Activated naive CD4-positive, alpha-beta T cell treated with anti-CD3 and anti-CD28 coated beads for 36 hours (primary cell): ENCODE measurements at regions not wholly inside any gene's neighbourhood (a gene's known extent, or its start where the extent isn't known, plus 50 kb on each side); places are given as distances from the start of the nearest gene placed in this dataset.

Experiments
- CTCF ChIA-PET: fragments of 350-600 bp; sonication (Branson Sonifier 250); formaldehyde crosslinking; loops from one replicate; lab custom pipeline; 2021; ENCODE audit warnings: antibody characterized with exemption; lab: Charles Lee
- DNase-seq: peaks from one replicate; pipeline ENCODE4 v3.0.0-alpha.2; 2020
- H3K27ac Mint-ChIP-seq: one replicate; pipeline ENCODE4 v1.8.0; 2021; ENCODE audit warnings: mild to moderate bottlenecking, mixed read lengths
- H3K27me3 Mint-ChIP-seq: one replicate; pipeline ENCODE4 v1.8.0; 2021; ENCODE audit warnings: low read depth, mixed read lengths
- H3K36me3 Mint-ChIP-seq: one replicate; pipeline ENCODE4 v1.8.0; 2021; ENCODE audit warnings: low read depth, mixed read lengths
- H3K4me1 Mint-ChIP-seq: one replicate; pipeline ENCODE4 v1.8.0; 2021; ENCODE audit warnings: low read depth, mixed read lengths
- H3K4me3 Mint-ChIP-seq: one replicate; pipeline ENCODE4 v1.8.0; 2021; ENCODE audit warnings: mild to moderate bottlenecking, moderate library complexity, mixed read lengths
- H3K9me3 Mint-ChIP-seq: one replicate; pipeline ENCODE4 v1.8.0; 2021; ENCODE audit warnings: mixed read lengths
- intact Hi-C: fragments of 100-400 bp; cut with micrococcal nuclease; formaldehyde crosslinking; loops from one replicate; pipeline ENCODE4 v1.15.1; 2023

GRCh38 chr11:71354394-71355105 lies 93.6 kb downstream of the DHCR7 start:
- H3K9me3 Mint-ChIP-seq, result no peaks in the 10 kb centered on the region
- intact Hi-C loops, result no loop called here
- H3K27ac Mint-ChIP-seq, result no peak overlapping the region
- H3K4me3 Mint-ChIP-seq, result no peak overlapping the region
- H3K4me1 Mint-ChIP-seq, result no peaks in the 10 kb centered on the region
- peaks cover 5% of the 10 kb centered on the region for H3K27me3 Mint-ChIP-seq
- CTCF ChIA-PET, result interaction anchor here (0.6 kb wide), 1 partner anchor 937 kb away, joined by 3 read pairs; no protein-coding TSS in a partner anchor
- no peaks in the 10 kb centered on the region for H3K36me3 Mint-ChIP-seq
- DNase-seq, result no peak

GRCh38 chr11:71352748-71353147 lies 95.4 kb downstream of the DHCR7 start:
- Mint-ChIP-seq H3K4me1 (no peaks in the 10 kb centered on the region), H3K4me3 (no peak overlapping the region), H3K27ac (no peak overlapping the region), H3K36me3 (no peaks in the 10 kb centered on the region), H3K9me3 (no peaks in the 10 kb centered on the region), H3K27me3 (peaks cover 6% of the 10 kb centered on the region)
- CTCF ChIA-PET, result no interaction called here
- DNase-seq, result no peak
- intact Hi-C loops, result no loop called here

DNA sequence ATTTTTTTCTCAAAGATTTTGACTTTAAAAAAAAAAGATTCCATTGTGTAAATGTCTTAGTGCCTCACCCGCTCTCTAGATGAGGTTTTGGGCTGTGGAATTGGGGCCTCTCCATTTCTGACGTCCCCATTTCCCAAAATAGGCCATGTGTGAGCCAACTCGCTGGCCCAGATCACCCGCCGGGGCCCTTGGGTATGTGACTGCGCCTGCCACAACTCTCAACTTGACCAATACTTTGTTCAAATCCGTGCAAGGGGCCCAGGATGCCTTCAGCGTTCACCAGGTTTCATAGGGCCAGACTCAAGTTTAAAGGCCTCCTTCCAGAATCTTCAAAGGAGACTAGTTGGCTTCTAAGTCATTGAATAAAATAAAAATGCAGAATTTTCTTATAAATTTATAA lies 96.0 kb downstream of the DHCR7 start:
- no peak overlapping the region for H3K27ac Mint-ChIP-seq
- H3K36me3 Mint-ChIP-seq, result no peaks in the 10 kb centered on the region
- intact Hi-C loops, result no loop called here
- H3K4me3 Mint-ChIP-seq, result no peak overlapping the region
- CTCF ChIA-PET, result no interaction called here
- peaks cover 6% of the 10 kb centered on the region for H3K27me3 Mint-ChIP-seq
- H3K9me3 Mint-ChIP-seq, result no peaks in the 10 kb centered on the region
- no peak for DNase-seq
- H3K4me1 Mint-ChIP-seq, result no peaks in the 10 kb centered on the region

- H3K27me3 Mint-ChIP-seq, result peaks cover 6% of the 10 kb centered on the region
- no peak overlapping the region for H3K4me3 Mint-ChIP-seq
- no peak overlapping the region for H3K27ac Mint-ChIP-seq
- no peaks in the 10 kb centered on the region for H3K9me3 Mint-ChIP-seq
- CTCF ChIA-PET, result no interaction called here
- intact Hi-C loops, result no loop called here
- no peaks in the 10 kb centered on the region for H3K4me1 Mint-ChIP-seq
- H3K36me3 Mint-ChIP-seq, result no peaks in the 10 kb centered on the region
- no peak for DNase-seq
Measured at GRCh38 chr11:71349627-71350026, 97.2 kb upstream of the SHANK2 start.

GRCh38 chr11:71343828-71344400 lies 91.5 kb upstream of the SHANK2 start:
- no peak overlapping the region for H3K27ac Mint-ChIP-seq
- no peak for DNase-seq
- no peaks in the 10 kb centered on the region for H3K36me3 Mint-ChIP-seq
- peaks cover 5% of the 10 kb centered on the region for H3K27me3 Mint-ChIP-seq
- CTCF ChIA-PET, result no interaction called here
- no peaks in the 10 kb centered on the region for H3K4me1 Mint-ChIP-seq
- no peak overlapping the region for H3K4me3 Mint-ChIP-seq
- intact Hi-C loops, result no loop called here
- no peaks in the 10 kb centered on the region for H3K9me3 Mint-ChIP-seq

- peaks cover 5% of the 10 kb centered on the region for H3K27me3 Mint-ChIP-seq
- H3K4me1 Mint-ChIP-seq, result no peaks in the 10 kb centered on the region
- CTCF ChIA-PET, result no interaction called here
- no peak overlapping the region for H3K27ac Mint-ChIP-seq
- H3K9me3 Mint-ChIP-seq, result no peaks in the 10 kb centered on the region
- peak; percentile 31 for DNase-seq
- no peaks in the 10 kb centered on the region for H3K36me3 Mint-ChIP-seq
- intact Hi-C loops, result no loop called here
- no peak overlapping the region for H3K4me3 Mint-ChIP-seq
Measured at GRCh38 chr11:71342951-71343827, 90.8 kb upstream of the SHANK2 start.

- Mint-ChIP-seq H3K4me3 (no peak overlapping the region), H3K27me3 (peaks cover 5% of the 10 kb centered on the region), H3K4me1 (no peaks in the 10 kb centered on the region), H3K9me3 (no peaks in the 10 kb centered on the region), H3K36me3 (no peaks in the 10 kb centered on the region), H3K27ac (no peak overlapping the region)
- no peak for DNase-seq
- intact Hi-C loops, result no loop called here
- CTCF ChIA-PET, result no interaction called here
Measured at GRCh38 chr11:71342116-71342515, 89.7 kb upstream of the SHANK2 start.

- Mint-ChIP-seq H3K27me3 (peaks cover 5% of the 10 kb centered on the region), H3K9me3 (no peaks in the 10 kb centered on the region), H3K27ac (no peak overlapping the region), H3K4me1 (no peaks in the 10 kb centered on the region), H3K4me3 (no peak overlapping the region), H3K36me3 (no peaks in the 10 kb centered on the region)
- intact Hi-C loops, result no loop called here
- no peak for DNase-seq
- CTCF ChIA-PET, result no interaction called here
Measured at GRCh38 chr11:71341596-71341995, 89.2 kb upstream of the SHANK2 start.

DNA sequence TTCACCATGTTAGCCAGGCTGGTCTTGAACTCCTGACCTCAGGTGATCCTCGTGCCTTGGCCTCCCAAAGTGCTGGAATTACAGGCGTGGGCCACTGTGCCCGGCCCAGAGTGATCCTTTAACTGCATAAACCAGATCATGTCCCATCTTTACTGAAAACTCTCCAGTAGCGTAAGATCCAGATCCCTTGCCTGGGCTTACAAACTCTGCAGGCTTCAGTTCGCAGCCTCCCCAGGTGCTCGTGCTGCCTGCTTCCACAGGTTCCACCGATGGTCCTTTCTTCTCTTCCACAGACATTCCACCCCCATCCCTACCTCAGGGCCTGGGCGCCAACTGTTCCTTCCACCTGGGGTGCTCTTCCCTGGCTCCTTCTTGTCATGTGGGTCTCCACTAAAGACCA lies 88.8 kb upstream of the SHANK2 start:
- H3K4me3 Mint-ChIP-seq, result no peak overlapping the region
- CTCF ChIA-PET, result no interaction called here

GRCh38 chr11:71340086-71340606 lies 87.8 kb upstream of the SHANK2 start:
- H3K27me3 Mint-ChIP-seq, result peaks cover 5% of the 10 kb centered on the region
- no peaks in the 10 kb centered on the region for H3K9me3 Mint-ChIP-seq
- intact Hi-C loops, result no loop called here
- H3K4me1 Mint-ChIP-seq, result no peaks in the 10 kb centered on the region
- no peak overlapping the region for H3K27ac Mint-ChIP-seq
- no peak for DNase-seq
- H3K4me3 Mint-ChIP-seq, result no peak overlapping the region
- no peaks in the 10 kb centered on the region for H3K36me3 Mint-ChIP-seq
- CTCF ChIA-PET, result no interaction called here

More for the DNA sequence above, 88.8 kb upstream of the SHANK2 start:
- H3K4me1 Mint-ChIP-seq, result no peaks in the 10 kb centered on the region
- H3K36me3 Mint-ChIP-seq, result no peaks in the 10 kb centered on the region
- H3K27ac Mint-ChIP-seq, result no peak overlapping the region
- peaks cover 5% of the 10 kb centered on the region for H3K27me3 Mint-ChIP-seq
- DNase-seq, result no peak
- no peaks in the 10 kb centered on the region for H3K9me3 Mint-ChIP-seq
- intact Hi-C loops, result no loop called here

- Mint-ChIP-seq H3K9me3 (no peaks in the 10 kb centered on the region), H3K4me3 (no peak overlapping the region), H3K27ac (no peak overlapping the region), H3K4me1 (no peaks in the 10 kb centered on the region), H3K27me3 (peaks cover 5% of the 10 kb centered on the region), H3K36me3 (no peaks in the 10 kb centered on the region)
- intact Hi-C loops, result no loop called here
- DNase-seq, result no peak
- CTCF ChIA-PET, result no interaction called here
Measured at GRCh38 chr11:71339396-71339881, 87.1 kb upstream of the SHANK2 start.

DNA sequence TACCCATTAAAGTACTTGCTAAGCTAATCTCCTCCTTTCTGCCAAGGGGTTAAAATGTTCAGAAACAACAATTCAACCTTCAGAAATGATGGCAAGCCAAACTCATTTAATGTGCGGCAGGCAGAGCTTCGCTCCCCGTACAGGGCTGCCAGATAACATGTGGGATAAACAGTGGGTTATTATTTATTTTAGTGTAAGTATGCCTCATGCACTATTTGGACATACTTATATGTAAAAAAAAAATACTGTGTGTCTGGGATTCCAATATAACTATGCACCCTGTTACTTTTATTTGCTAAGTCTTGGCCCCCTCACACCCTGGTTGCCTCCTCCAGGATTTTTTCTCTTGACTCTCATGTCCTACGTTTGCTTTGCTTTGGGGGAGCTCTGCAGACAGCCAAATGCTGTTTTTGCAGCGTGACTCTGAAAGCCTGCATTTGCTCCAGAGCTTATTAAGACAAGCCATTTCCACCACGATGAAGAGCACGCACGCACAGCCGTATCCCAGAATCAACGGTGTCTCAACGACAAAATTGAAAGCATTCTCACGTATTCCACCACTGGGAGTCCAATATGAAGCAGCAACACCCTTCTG lies 86.5 kb upstream of the SHANK2 start:
- no peaks in the 10 kb centered on the region for H3K36me3 Mint-ChIP-seq
- no peak overlapping the region for H3K27ac Mint-ChIP-seq
- no peaks in the 10 kb centered on the region for H3K4me1 Mint-ChIP-seq

More for the DNA sequence above, 86.5 kb upstream of the SHANK2 start:
- intact Hi-C loops, result no loop called here
- Mint-ChIP-seq H3K27me3 (peaks cover 5% of the 10 kb centered on the region), H3K4me3 (no peak overlapping the region), H3K9me3 (no peaks in the 10 kb centered on the region)
- no peak for DNase-seq
- CTCF ChIA-PET, result no interaction called here
